ENCODE measurements at regions not wholly inside any gene's neighbourhood (a gene's known extent, or its start where the extent isn't known, plus 50 kb on each side); places are given as distances from the start of the nearest gene placed in this dataset.

DNA sequence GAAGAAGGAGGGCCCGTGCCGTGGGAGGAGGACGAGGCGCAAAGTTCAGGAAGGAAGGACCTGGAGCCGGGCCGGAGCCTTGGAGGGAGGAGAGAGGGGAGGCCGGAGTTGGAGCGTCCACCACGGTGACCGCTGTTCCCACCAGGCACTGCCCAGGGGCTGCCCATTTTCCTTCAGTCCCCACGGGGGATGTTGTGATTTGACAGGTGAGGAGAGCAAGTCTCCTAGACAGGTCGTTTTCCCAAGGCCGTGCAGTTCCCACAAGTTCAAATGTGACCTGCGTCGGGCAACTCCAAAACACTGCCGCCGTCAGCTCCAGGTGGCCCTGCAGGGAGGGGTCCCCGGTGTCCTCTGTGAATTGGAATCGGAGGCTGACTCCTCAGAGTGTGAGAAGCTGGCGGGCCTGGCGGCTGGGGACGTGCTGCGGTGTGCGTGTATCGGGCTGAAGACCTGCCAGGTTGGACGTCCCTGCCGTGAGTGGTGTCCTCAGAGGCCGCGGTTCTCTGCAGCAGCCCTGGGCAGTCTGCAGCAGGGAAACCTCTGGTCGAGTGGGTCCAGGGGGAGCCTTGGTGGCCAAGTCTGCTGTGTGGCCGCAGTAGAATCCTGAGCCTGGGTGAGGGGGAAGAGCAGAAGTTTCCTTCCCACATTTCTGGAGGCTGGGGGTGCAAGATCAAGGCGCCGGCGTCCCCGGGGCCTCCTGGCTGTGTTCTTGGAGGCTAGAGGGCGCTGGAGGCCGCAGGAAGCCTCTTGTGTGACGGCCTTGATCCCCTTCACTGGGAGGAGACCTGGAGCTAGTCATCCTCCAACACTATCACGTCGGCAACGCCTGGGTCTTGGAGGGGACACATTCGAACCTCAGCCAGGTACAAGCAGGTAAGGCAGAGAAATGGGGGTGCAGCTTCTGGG is 115.1 kb upstream of the FRMD1 start:
- no peak overlapping the region for H3K4me3 ChIP-seq (ENCODE audit: low read depth, low read length)
- TF ChIP-seq, protein P1, sequence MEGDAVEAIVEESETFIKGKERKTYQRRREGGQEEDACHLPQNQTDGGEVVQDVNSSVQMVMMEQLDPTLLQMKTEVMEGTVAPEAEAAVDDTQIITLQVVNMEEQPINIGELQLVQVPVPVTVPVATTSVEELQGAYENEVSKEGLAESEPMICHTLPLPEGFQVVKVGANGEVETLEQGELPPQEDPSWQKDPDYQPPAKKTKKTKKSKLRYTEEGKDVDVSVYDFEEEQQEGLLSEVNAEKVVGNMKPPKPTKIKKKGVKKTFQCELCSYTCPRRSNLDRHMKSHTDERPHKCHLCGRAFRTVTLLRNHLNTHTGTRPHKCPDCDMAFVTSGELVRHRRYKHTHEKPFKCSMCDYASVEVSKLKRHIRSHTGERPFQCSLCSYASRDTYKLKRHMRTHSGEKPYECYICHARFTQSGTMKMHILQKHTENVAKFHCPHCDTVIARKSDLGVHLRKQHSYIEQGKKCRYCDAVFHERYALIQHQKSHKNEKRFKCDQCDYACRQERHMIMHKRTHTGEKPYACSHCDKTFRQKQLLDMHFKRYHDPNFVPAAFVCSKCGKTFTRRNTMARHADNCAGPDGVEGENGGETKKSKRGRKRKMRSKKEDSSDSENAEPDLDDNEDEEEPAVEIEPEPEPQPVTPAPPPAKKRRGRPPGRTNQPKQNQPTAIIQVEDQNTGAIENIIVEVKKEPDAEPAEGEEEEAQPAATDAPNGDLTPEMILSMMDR (IDR thresholded peaks at IDR 0.05; ENCODE audit: low read depth, low read length): 0 out of 2 replicates have a peak, but pooled peaks have one; percentile 21
- peak; percentile 27 for DNase-seq
- H3K9me3 ChIP-seq: no peaks in the 10 kb centered on the region
- no peaks in the 10 kb centered on the region for H3K4me1 ChIP-seq
- H3K36me3 ChIP-seq: no peaks in the 10 kb centered on the region
- H3K27me3 ChIP-seq: no peaks in the 10 kb centered on the region

- Histone ChIP-seq H3K4me3 (ENCODE audit: low read depth, low read length) (no peak overlapping the region), H3K4me1 (no peaks in the 10 kb centered on the region), H3K9me3 (no peaks in the 10 kb centered on the region), H3K27me3 (no peaks in the 10 kb centered on the region), H3K36me3 (no peaks in the 10 kb centered on the region)
- TF ChIP-seq, protein P1 (IDR thresholded peaks at IDR 0.05; ENCODE audit: low read depth, low read length): no peak
- DNase-seq: no peak
Observed at GRCh38 chr6:168192901-168193815, 114.1 kb upstream of the FRMD1 start.

GRCh38 chr6:168192195-168192900 is 113.3 kb upstream of the FRMD1 start:
- H3K4me1 ChIP-seq: no peaks in the 10 kb centered on the region
- H3K27me3 ChIP-seq: no peaks in the 10 kb centered on the region
- no peak for DNase-seq
- H3K4me3 ChIP-seq (ENCODE audit: low read depth, low read length): no peak overlapping the region
- H3K36me3 ChIP-seq: no peaks in the 10 kb centered on the region
- TF ChIP-seq, protein P1 (IDR thresholded peaks at IDR 0.05; ENCODE audit: low read depth, low read length): no peak
- H3K9me3 ChIP-seq: no peaks in the 10 kb centered on the region

GRCh38 chr6:168190646-168191443 is 111.8 kb upstream of the FRMD1 start:
- H3K36me3 ChIP-seq: no peaks in the 10 kb centered on the region
- DNase-seq: no peak
- no peaks in the 10 kb centered on the region for H3K27me3 ChIP-seq
- TF ChIP-seq, protein P1 (IDR thresholded peaks at IDR 0.05; ENCODE audit: low read depth, low read length): no peak
- no peaks in the 10 kb centered on the region for H3K9me3 ChIP-seq
- no peaks in the 10 kb centered on the region for H3K4me1 ChIP-seq
- H3K4me3 ChIP-seq (ENCODE audit: low read depth, low read length): no peak overlapping the region

DNA sequence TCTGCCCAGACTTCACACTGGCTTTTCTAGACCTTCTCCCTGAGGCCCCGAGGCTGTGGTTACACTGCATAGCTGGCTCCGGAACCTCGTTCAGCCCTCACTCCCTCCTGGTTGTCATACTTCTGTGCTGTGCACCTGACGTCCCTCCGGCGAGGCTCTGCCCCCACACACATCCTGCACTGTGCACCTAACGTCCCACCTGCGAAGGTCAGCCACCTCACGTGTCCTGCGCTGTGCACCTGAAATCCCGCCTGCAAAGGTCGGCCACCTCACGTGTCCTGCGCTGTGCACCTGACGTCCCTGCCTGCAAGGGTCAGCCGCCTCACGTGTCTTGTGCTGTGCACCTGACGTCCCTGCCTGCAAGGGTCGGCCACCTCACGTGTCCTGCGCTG is 111.0 kb upstream of the FRMD1 start:
- DNase-seq: no peak
- TF ChIP-seq, protein P1 (IDR thresholded peaks at IDR 0.05; ENCODE audit: low read depth, low read length): no peak
- Histone ChIP-seq H3K36me3 (no peaks in the 10 kb centered on the region), H3K27me3 (no peaks in the 10 kb centered on the region), H3K9me3 (no peaks in the 10 kb centered on the region), H3K4me1 (no peaks in the 10 kb centered on the region), H3K4me3 (ENCODE audit: low read depth, low read length) (no peak overlapping the region)

All from BE2C (cell line).